NCI-H1694 treated with DMSO at 0.1 percent for 48 hours (cell line): ENCODE measurements at regions not wholly inside any gene's neighbourhood (a gene's known extent, or its start where the extent isn't known, plus 50 kb on each side); places are given as distances from the start of the nearest gene placed in this dataset.

Experiments used
- DNase-seq: peaks from one replicate; lab custom pipeline; 2025; lab: John Stamatoyannopoulos, UW

DNA sequence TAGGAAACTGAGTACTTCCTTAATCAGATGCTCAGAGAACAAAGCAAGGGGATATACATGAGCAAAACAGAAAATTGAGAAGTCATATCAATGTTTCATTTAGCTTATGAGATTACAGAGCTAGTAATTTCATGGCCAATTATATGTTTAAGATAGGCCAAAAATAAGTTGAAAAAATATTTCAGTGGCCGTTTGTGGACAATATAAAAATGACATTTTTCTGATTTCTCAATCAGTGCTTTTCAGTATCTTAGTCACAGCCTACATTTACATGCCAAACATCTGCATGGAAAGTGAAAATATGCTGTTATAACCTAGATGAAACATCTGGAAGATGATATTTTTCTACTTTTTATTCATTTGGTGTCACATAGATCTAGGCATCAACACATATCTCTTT, 192.5 kb downstream of the HLX start:
- no peak for DNase-seq

GRCh38 chr1:221072214-221072613, 193.0 kb downstream of the HLX start:
- DNase-seq, result no peak

- no peak for DNase-seq
Observed at GRCh38 chr1:221074332-221074731, 195.1 kb downstream of the HLX start.

DNA sequence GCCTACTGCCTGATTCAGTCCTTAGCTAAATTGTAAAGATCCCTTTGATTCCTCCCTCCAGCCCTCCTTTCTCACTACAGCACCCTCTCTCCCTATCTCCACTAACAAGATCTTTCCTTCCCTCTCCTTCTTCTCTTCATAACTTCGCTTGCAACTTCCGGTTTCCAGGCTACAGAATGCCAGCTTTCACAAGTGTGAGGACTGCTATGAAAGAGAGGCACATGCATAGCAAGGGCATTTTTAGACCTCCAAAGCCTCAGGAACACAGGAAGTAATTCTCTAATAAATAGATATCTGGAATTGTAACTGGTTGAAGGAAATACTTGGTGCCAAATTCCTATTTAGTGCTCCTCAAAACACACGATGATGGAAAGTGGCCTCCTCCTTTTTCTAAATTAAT, 196.7 kb downstream of the HLX start:
- no peak for DNase-seq

- DNase-seq, result no peak
Observed at GRCh38 chr1:221076391-221076811, 197.2 kb downstream of the HLX start.

GRCh38 chr1:221078260-221078965, 199.2 kb downstream of the HLX start:
- no peak for DNase-seq

DNA sequence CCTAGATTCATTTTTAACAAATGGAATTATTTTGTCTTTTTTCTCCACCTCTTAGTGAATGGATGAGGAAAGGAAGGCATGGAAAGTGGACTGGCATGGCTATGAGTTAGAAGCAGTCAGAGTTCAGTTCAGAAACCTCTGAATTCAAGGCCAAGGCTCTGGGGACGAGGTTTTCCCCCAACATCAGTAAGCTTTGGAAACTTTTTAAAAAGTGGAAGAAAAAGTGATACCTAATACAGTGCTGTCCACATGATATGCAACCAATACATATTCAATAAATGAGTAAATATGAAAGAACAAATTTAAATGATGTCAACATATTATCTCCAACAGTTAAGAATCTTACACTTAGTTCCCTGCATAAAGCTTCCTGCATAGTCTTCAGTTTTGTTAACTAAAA, 204.7 kb downstream of the HLX start:
- DNase-seq, result no peak

DNA sequence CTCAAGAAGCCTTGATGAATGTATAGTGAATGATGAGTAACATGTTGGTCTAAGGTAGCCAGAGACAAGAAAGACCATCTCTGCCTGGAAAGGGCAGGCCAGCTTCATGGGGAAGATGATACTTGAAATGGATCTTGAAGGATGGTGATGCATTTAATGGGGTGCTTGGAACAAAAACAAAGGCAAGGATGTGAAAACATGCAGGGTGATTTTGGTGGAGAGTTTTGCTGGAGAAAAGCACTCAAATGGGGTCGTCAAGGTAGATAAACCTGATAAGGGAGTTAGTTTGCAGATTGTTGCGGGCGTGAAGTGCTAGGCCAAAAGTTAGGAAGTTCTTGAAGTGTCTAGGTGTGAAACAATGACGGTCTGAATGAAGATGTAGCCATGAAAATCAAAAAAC, 205.4 kb downstream of the HLX start:
- no peak for DNase-seq

GRCh38 chr1:221085701-221086375, 206.6 kb downstream of the HLX start:
- no peak for DNase-seq

DNA sequence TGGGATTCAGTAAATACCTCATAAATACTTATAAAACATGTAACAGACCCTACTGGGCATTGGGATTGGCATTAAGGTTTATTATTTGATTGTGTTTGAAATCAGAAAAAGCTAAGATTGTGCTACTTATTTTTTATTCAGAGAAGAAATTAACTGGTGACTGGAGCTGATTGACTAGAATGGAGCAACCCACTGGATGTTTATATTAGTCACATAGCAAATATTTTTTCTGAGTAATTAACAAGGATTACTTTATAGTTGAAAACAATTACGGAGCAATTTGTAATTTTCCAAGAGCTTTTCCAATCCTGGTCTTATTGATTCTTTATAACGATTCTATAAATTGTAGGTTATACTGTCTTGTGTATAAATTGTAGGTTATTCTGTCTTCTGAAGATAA, 208.7 kb downstream of the HLX start:
- DNase-seq, result no peak

GRCh38 chr1:221089273-221089672, 210.0 kb downstream of the HLX start:
- DNase-seq, result no peak

DNA sequence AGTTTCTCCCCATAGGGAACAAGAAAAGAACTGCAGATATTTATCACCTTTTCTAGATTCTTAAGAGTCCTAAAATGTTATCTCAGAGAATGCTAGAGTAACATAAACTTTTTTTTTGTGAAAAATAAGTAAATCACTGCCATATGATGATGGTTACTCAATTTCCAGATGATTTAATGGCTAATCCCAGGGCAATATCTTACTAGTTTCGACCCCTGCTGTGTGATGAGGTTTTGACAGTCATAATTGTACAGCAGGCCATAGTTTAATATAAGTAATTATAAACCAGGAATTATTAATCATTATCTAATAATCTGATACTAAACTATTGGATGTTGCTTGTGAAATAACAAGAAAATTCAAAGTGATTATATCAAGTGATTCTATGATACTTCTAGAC, 210.6 kb downstream of the HLX start:
- no peak for DNase-seq

DNA sequence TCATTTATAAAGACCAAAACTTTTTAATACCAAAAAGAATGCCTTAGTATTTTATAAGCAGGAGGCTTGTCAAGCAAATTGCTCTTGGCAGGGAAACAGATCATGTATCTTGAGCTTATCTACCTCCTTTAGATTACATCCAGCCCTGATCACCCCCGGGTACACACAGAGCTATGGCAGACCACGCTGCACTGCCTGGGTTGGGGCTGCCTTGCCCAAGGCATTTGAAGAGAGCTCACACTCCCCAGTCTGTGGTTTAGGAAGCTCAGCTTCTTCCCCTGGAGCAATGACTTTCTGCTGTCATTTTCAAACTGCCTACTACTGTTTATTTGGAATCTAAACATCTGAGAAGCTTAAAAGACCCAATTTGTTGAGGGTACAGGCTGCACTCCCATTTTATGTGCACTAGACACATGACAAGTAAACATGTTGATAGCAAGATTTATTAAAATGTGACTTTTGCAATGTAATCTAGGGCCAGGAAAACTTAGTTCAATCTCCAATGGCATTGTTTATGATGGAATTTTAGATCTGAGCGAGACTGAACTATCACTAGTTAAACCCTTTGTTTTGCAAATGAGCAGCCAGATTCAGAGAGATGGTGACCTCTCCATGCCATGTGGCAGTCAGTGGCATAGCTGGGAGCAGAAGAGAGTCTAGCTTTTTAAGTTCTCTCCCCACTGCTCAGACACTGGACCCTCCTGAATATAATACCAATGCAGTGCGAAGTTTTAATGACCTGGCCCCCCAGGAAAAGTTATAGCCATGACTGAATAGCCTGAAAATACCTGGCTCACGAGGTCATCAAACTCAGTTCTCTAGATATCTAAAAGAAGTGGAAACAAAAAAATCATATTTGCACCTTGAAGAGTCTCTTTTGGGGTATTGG, 214.9 kb downstream of the HLX start:
- DNase-seq, result no peak

- DNase-seq, result no peak
Observed at GRCh38 chr1:221097479-221098281, 218.4 kb downstream of the HLX start.

DNA sequence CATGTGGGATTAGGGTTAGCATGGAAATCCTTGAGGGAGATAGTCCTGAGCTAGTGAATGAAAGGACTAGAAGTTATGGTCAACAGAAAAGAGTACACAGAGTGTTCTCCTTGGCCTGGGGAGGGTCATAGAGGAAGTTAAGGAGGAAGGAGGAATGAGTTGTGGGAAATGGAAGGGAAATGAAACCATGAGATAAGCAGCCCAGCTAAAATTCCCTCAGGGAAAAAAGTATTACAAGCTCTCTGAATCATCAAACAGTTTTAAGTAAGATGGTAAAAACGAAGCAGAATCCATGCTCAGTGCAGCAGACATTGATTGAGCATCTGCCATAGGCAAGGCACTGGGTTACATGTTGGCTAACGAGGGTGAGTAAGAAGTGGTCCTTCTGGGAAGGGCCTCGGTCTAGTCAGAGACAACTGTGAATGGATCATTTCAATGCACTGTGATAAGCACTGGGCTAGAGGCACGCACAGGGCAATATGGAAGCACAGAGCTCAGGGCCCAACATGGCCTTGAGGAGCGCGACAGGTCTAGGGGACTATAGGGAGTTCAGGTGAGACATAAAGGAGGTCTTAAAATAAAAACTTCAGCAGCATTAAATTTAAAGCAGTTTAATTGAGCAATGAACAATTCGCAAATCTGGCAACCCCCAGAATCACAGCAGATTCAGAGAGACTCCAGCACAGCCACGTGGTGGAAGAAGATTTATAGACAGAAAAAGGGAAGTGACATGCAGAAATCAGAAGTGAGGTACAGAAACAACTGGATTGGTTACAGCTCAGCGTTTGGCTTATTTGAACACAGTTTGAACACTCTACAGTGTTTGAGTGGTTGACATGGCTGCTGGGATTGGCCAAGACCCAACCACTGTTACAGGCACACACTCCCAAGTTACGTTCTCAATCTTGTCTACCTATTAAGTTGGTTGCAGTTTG, 219.5 kb downstream of the HLX start:
- no peak for DNase-seq

DNA sequence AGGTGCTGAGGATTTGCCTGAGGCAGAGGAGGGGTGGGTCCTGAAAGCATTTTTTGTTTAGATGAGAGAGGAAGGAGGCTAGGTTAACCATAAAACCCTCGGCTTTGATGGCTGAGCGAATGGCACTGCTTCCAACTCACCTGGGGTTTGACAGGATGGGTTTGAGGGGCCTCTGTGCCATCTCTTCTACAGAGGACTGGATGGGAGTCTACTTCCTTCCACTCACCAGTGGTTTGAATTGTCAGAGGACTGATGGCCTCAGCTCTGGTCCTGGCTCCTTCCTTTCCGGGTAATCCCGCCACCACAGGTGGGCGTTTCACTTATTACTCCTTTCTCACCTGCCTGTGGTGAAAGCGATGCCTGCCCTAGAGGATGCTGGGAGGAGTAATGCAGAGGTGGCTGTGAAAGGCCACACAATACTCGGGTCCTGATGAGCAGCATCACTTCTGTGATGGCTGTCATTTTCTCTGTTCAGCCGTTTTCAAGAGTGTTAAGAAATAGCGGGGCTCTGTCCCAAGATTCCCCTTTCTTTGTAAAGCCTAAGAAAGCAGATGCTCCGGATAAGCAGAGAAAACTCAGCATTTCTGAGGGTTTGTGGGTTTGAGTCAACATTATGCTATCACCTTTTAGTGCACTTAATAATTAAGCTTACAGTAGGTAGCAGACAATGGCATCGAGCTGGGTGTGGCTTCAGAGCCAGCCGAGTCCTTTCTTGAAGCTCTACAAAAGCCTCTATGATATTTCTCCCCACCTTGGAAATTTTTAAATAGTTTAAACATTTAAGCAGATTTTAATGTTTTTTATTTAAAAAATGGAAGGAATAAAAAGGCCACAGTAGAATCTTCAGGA, 220.7 kb downstream of the HLX start:
- no peak for DNase-seq

DNA sequence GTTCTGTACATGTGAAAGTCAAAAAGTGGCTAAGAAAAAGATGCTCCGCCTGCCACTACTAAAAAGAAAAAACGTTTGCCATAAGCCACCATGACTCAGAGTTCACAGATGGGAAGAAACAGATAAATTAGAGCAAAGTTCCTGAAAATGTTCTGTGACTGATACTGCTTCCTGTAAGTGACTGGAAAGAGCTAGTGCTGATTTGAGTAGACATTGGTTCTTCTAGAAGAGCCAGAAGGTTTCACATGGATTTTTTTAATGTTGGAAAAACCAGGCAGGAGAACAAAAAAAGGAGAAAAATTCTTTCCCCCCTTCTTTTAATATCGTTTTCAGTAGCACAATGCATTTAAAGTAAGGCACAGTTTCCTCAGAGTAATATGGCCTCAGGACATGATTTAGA, 221.4 kb downstream of the HLX start:
- DNase-seq, result no peak

DNA sequence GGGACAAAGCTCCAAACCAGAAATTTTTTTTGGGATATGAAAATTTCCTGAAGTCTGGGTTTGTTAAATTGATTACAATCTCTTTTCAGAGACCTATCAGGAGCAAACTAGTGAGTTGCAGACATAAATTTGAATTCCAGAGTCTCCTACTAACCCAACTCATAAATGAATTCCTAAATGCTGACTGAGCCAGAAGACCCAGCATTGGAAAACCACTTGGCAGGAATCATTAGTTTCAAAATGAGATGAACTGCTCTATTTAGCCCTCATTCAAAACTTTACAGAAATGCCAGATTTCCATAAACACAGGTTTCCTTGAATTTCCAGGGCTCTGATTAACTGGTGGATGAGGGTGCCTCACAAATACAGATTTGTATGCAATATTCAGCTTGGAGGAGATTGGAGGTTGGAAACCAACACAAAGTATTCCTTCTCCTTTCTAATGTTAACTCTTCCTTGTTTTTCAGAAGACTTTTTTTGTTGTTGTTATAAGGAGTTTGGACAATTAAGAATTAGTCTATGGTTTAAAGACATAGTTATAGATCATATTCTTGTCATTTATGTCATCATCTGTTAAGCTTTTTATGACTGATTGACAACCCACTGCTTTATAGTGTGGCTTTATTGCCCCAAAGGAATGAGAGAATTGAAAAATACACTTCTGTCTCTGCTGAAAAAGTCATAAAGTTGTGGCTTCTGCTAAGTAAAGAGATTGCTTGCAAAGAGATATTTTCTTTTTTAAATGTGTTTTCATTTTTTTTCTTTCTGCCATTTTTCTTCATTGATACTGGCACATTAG, 222.8 kb downstream of the HLX start:
- DNase-seq, result no peak

DNA sequence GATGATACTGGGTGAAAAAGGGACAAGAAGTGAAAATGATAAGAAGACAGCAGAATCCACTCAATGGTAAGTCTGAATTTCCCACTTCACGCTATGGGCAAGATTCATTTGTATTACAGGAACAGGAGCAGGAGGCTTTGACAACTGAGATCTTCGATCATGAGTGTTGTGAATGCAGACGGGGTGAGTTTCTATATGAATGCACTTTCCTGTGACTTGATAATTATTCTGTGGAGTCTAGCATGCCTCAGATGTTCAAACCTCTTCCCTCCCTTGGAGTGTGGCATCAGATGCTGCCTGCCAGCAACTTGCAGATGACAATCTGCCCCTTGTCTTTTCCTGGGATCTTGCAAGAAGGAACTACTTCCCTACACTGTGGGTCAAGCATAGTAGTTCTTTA, 225.4 kb downstream of the HLX start:
- no peak for DNase-seq
